Transverse colon (tissue), 4 donors: ENCODE measurements at regions not wholly inside any gene's neighbourhood (a gene's known extent, or its start where the extent isn't known, plus 50 kb on each side); places are given as distances from the start of the nearest gene placed in this dataset.

ENCODE experiments used
- DNase-seq: peaks from one replicate; pipeline ENCODE4 v3.0.0-alpha.2; 2019
- H3K27ac ChIP-seq, 4 donors: fragments of 200-600 bp; sonication (generic); 2 replicates each; pipeline ENCODE4 v1.5.1; 2016 to 2018; ENCODE audit warnings: inconsistent platforms in 4 of 4
- H3K27me3 ChIP-seq: fragments of 200-600 bp; sonication (generic); 2 replicates; pipeline ENCODE4 v1.5.1; 2017; ENCODE audit warnings: inconsistent platforms
- H3K36me3 ChIP-seq, 4 donors: fragments of 200-600 bp; sonication (generic); 2 replicates each; pipeline ENCODE4 v1.5.1; 2017 to 2019; ENCODE audit warnings: inconsistent platforms in 4 of 4
- H3K4me1 ChIP-seq, 4 donors: fragments of 200-600 bp; sonication (generic); 2 replicates each; pipeline ENCODE4 v1.5.1; 2017 to 2020; ENCODE audit warnings: inconsistent platforms in 4 of 4
- H3K4me3 ChIP-seq, 4 donors: fragments of 200-600 bp; sonication (generic); 1 replicate in 1 of 4; 2 replicates in 3 of 4; pipeline versions ENCODE4 v1.5.1 to v1.6.1; 2017 to 2019; ENCODE audit warnings: inconsistent platforms in 4 of 4
- H3K9me3 ChIP-seq, 2 donors: fragments of 200-600 bp; sonication (generic); 2 replicates each; pipeline ENCODE4 v1.5.1; 2017 to 2019; ENCODE audit warnings: inconsistent platforms in 2 of 2
- CTCF ChIP-seq, 5 experiments: fragments of 200-600 bp in 3 of 5; fragments of 450-650 bp in 2 of 5; sonication (generic) in 3 of 5; IDR thresholded peaks; 1 replicate in 2 of 5; 2 replicates in 3 of 5; pipeline ENCODE4 v1.5.1; 2016 to 2017; ENCODE audit warnings: antibody characterized with exemption in 5 of 5, inconsistent platforms in 3 of 5, mild to moderate bottlenecking in 2 of 5, moderate library complexity in 1 of 5
- EP300 ChIP-seq: sonication (generic); formaldehyde crosslinking; IDR thresholded peaks from one replicate; pipeline ENCODE4 v1.6.1; 2017; ENCODE audit warnings: antibody characterized with exemption, low read depth
- POLR2A ChIP-seq: fragments of 450-650 bp; IDR thresholded peaks from one replicate; pipeline ENCODE4 v1.6.1; 2016; ENCODE audit warnings: antibody characterized with exemption, mild to moderate bottlenecking, moderate library complexity
- POLR2AphosphoS5 ChIP-seq, 3 donors: sonication (generic); formaldehyde crosslinking; IDR thresholded peaks; one replicate each; pipeline ENCODE4 v1.6.1; 2016; ENCODE audit warnings: antibody characterized with exemption in 3 of 3
- WGBS, 2 donors: methylation state at CpG; one replicate each; pipeline ENCODE4 v1.1.5; 2018; ENCODE audit warnings: low coverage in 1 of 2; 5-methylcytosine and 5-hydroxymethylcytosine counted together
- in situ Hi-C, 4 donors: fragments of 200-750 bp; cut with MboI; loops; one replicate each; pipeline versions ENCODE4 v1.15.0 to v1.15.1; 2017; ENCODE audit warnings: low sequenced_read_pairs in 3 of 4, low pct_ligation_motif_present in 1 of 4, low pct_unique_long_range_greater_than_20kb in 1 of 4
- intact Hi-C: fragments of 100-400 bp; cut with DNase I; formaldehyde crosslinking; loops from one replicate; pipeline ENCODE4 v1.15.1; 2023; ENCODE audit warnings: low total_unique reads

- H3K4me3 ChIP-seq, result no peak overlapping the region
- H3K36me3 ChIP-seq, result no peaks in the 10 kb centered on the region
- TF ChIP-seq POLR2A, result no peak
- TF ChIP-seq POLR2AphosphoS5 (IDR thresholded peaks at IDR 0.05), result no peak
- TF ChIP-seq CTCF (IDR thresholded peaks at IDR 0.05), result no peak
- TF ChIP-seq EP300, result no peak
- WGBS, 2 donors, result 80% methylated on average over 15 of the region's 15 CpGs; no CpG with 5 or more reads in 1 of the 2 donors
- no peaks in the 10 kb centered on the region for H3K4me1 ChIP-seq
- H3K9me3 ChIP-seq, result no peaks in the 10 kb centered on the region
- intact Hi-C loops, result no loop called here
- in situ Hi-C loops, result no loop called here
- H3K27me3 ChIP-seq, result no peaks in the 10 kb centered on the region
- H3K27ac ChIP-seq, result no peak overlapping the region
- no peak for DNase-seq
Observed at GRCh38 chr14:101250948-101251811, 310.1 kb upstream of the DIO3 start.

GRCh38 chr14:101251812-101252442, 309.4 kb upstream of the DIO3 start:
- TF ChIP-seq EP300, result no peak
- TF ChIP-seq POLR2A, result no peak
- no peak for TF ChIP-seq POLR2AphosphoS5 (IDR thresholded peaks at IDR 0.05)
- TF ChIP-seq CTCF (IDR thresholded peaks at IDR 0.05), result no peak
- Histone ChIP-seq H3K4me1 (no peaks in the 10 kb centered on the region), H3K9me3 (no peaks in the 10 kb centered on the region), H3K27me3 (no peaks in the 10 kb centered on the region), H3K36me3 (no peaks in the 10 kb centered on the region), H3K27ac (no peak overlapping the region), H3K4me3 (no peak overlapping the region)
- 78% methylated on average over 13 of the region's 15 CpGs; no CpG with 5 or more reads in 1 of the 2 donors for WGBS, 2 donors
- DNase-seq, result no peak
- intact Hi-C loops, result no loop called here
- in situ Hi-C loops, result no loop called here

- 81 to 100% methylated on average over 1 to 13 of the region's 13 CpGs for WGBS, 2 donors
- DNase-seq, result no peak
- no peak overlapping the region for H3K27ac ChIP-seq
- intact Hi-C loops (no loop called here), in situ Hi-C loops (no loop called here)
- no peaks in the 10 kb centered on the region for H3K4me1 ChIP-seq
- no peaks in the 10 kb centered on the region for H3K27me3 ChIP-seq
- H3K4me3 ChIP-seq, result no peak overlapping the region
- H3K36me3 ChIP-seq, result no peaks in the 10 kb centered on the region
- H3K9me3 ChIP-seq, result no peaks in the 10 kb centered on the region
- TF ChIP-seq EP300 (no peak), POLR2AphosphoS5 (IDR thresholded peaks at IDR 0.05) (no peak), POLR2A (no peak), CTCF (IDR thresholded peaks at IDR 0.05) (no peak)
Observed at GRCh38 chr14:101252443-101253214, 308.7 kb upstream of the DIO3 start.

- DNase-seq, result no peak
- no peak for TF ChIP-seq POLR2AphosphoS5 (IDR thresholded peaks at IDR 0.05)
- no peak for TF ChIP-seq CTCF (IDR thresholded peaks at IDR 0.05)
Observed at GRCh38 chr14:101253948-101254347, 307.3 kb upstream of the DIO3 start.

More at GRCh38 chr14:101253948-101254347, 307.3 kb upstream of the DIO3 start:
- intact Hi-C loops, result no loop called here
- H3K36me3 ChIP-seq, result no peaks in the 10 kb centered on the region
- H3K9me3 ChIP-seq, result no peaks in the 10 kb centered on the region
- no peaks in the 10 kb centered on the region for H3K27me3 ChIP-seq
- in situ Hi-C loops, result no loop called here
- WGBS, 2 donors, result 81 to 100% methylated on average over 1 to 5 of the region's 5 CpGs
- H3K4me1 ChIP-seq, result no peaks in the 10 kb centered on the region
- H3K27ac ChIP-seq, result no peak overlapping the region
- no peak overlapping the region for H3K4me3 ChIP-seq
